ENCODE measurements at regions not wholly inside any gene's neighbourhood (a gene's known extent, or its start where the extent isn't known, plus 50 kb on each side); places are given as distances from the start of the nearest gene placed in this dataset.
"Not testable (repeated sequence)": the region's sequence is repeated elsewhere in the genome, so short reads cannot be mapped to it uniquely, and the experiment has no call there.

- no peak for DNase-seq (ENCODE audit: low read depth, low spot score)
These were observed 125.7 kb upstream of the MTHFD1L start for GRCh38 chr6:150739711-150740349.

- DNase-seq (ENCODE audit: low read depth, low spot score) = no peak
These were observed 125.0 kb upstream of the MTHFD1L start for GRCh38 chr6:150740453-150740852.

GRCh38 chr6:150741633-150742200, 123.8 kb upstream of the MTHFD1L start:
- DNase-seq (ENCODE audit: low read depth, low spot score) = no peak

- DNase-seq (ENCODE audit: low read depth, low spot score) = no peak
These were observed 120.8 kb upstream of the MTHFD1L start for GRCh38 chr6:150744522-150745260.

- DNase-seq (ENCODE audit: low read depth, low spot score) = no peak
These were observed 119.6 kb upstream of the MTHFD1L start for GRCh38 chr6:150745896-150746295.

GRCh38 chr6:150747155-150747554, 118.3 kb upstream of the MTHFD1L start:
- DNase-seq (ENCODE audit: low read depth, low spot score) = no peak

- no peak for DNase-seq (ENCODE audit: low read depth, low spot score)
These were observed 116.3 kb upstream of the MTHFD1L start for GRCh38 chr6:150749091-150749670.

- no peak for DNase-seq (ENCODE audit: low read depth, low spot score)
These were observed 114.2 kb upstream of the MTHFD1L start for GRCh38 chr6:150751296-150751695.

- DNase-seq (ENCODE audit: low read depth, low spot score) = no peak
These were observed 113.1 kb upstream of the MTHFD1L start for GRCh38 chr6:150752409-150752808.

GRCh38 chr6:150753371-150754064, 112.0 kb upstream of the MTHFD1L start:
- no peak for DNase-seq (ENCODE audit: low read depth, low spot score)

- DNase-seq (ENCODE audit: low read depth, low spot score) = no peak
These were observed 110.5 kb upstream of the MTHFD1L start for GRCh38 chr6:150755042-150755441.

GRCh38 chr6:150755524-150755923, 110.0 kb upstream of the MTHFD1L start:
- no peak for DNase-seq (ENCODE audit: low read depth, low spot score)

GRCh38 chr6:150756173-150756572, 109.3 kb upstream of the MTHFD1L start:
- no peak for DNase-seq (ENCODE audit: low read depth, low spot score)

GRCh38 chr6:150757807-150758206, 107.7 kb upstream of the MTHFD1L start:
- DNase-seq (ENCODE audit: low read depth, low spot score) = not testable (repeated sequence)

- DNase-seq (ENCODE audit: low read depth, low spot score) = no peak
These were observed 106.0 kb upstream of the MTHFD1L start for GRCh38 chr6:150759483-150759882.

- no peak for DNase-seq (ENCODE audit: low read depth, low spot score)
These were observed 103.7 kb upstream of the MTHFD1L start for GRCh38 chr6:150761771-150762170.

- DNase-seq (ENCODE audit: low read depth, low spot score) = no peak
These were observed 101.0 kb upstream of the MTHFD1L start for GRCh38 chr6:150764334-150765066.

GRCh38 chr6:150765067-150765764, 100.3 kb upstream of the MTHFD1L start:
- DNase-seq (ENCODE audit: low read depth, low spot score) = no peak

GRCh38 chr6:150766201-150766997, 99.1 kb upstream of the MTHFD1L start:
- DNase-seq (ENCODE audit: low read depth, low spot score) = no peak

GRCh38 chr6:150767161-150767560, 98.3 kb upstream of the MTHFD1L start:
- DNase-seq (ENCODE audit: low read depth, low spot score) = no peak

Measured in activated CD4-positive, CD25-positive, alpha-beta regulatory T cell treated with anti-CD3 and anti-CD28 coated beads, Interleukin-2, amount 50 U/mL, for 16 hours (primary cell).